ENCODE measurements at regions not wholly inside any gene's neighbourhood (a gene's known extent, or its start where the extent isn't known, plus 50 kb on each side); places are given as distances from the start of the nearest gene placed in this dataset.

DNA sequence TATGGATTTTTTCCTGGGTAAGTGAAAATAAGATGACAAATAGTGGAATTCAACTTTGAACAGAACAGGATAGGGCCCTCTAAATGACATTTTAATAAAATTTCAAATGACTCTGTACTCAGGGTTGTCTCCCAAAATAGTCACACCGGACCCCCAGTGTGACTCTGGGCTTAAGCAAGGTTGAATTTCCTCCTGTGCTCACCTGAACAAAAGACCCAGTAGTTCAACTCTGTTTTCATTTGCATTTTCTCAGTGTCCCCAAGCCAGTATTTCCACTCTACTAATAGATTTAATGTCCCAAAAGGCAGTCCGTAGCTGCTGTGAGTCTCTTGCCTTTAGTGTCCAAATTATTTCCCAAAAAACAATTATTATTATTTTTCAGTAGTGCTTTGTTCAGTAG lies 296.6 kb downstream of the PLOD2 start:
- TF ChIP-seq, protein P1, sequence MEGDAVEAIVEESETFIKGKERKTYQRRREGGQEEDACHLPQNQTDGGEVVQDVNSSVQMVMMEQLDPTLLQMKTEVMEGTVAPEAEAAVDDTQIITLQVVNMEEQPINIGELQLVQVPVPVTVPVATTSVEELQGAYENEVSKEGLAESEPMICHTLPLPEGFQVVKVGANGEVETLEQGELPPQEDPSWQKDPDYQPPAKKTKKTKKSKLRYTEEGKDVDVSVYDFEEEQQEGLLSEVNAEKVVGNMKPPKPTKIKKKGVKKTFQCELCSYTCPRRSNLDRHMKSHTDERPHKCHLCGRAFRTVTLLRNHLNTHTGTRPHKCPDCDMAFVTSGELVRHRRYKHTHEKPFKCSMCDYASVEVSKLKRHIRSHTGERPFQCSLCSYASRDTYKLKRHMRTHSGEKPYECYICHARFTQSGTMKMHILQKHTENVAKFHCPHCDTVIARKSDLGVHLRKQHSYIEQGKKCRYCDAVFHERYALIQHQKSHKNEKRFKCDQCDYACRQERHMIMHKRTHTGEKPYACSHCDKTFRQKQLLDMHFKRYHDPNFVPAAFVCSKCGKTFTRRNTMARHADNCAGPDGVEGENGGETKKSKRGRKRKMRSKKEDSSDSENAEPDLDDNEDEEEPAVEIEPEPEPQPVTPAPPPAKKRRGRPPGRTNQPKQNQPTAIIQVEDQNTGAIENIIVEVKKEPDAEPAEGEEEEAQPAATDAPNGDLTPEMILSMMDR (IDR thresholded peaks at IDR 0.05; ENCODE audit: low read depth, low read length, missing input control), result no peak
- TF ChIP-seq HNF4A (conservative IDR thresholded peaks at IDR 0.05) (no peak), SP1 (IDR thresholded peaks at IDR 0.05) (no peak), EGR1 (IDR thresholded peaks at IDR 0.05; ENCODE audit: low read depth in 2 of 2) (no peak)
- TF ChIP-seq, protein P2, sequence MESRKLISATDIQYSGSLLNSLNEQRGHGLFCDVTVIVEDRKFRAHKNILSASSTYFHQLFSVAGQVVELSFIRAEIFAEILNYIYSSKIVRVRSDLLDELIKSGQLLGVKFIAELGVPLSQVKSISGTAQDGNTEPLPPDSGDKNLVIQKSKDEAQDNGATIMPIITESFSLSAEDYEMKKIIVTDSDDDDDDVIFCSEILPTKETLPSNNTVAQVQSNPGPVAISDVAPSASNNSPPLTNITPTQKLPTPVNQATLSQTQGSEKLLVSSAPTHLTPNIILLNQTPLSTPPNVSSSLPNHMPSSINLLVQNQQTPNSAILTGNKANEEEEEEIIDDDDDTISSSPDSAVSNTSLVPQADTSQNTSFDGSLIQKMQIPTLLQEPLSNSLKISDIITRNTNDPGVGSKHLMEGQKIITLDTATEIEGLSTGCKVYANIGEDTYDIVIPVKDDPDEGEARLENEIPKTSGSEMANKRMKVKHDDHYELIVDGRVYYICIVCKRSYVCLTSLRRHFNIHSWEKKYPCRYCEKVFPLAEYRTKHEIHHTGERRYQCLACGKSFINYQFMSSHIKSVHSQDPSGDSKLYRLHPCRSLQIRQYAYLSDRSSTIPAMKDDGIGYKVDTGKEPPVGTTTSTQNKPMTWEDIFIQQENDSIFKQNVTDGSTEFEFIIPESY (IDR thresholded peaks at IDR 0.05), result no peak
- WGBS, result 65% methylated on average over 2 of the region's 2 CpGs

DNA sequence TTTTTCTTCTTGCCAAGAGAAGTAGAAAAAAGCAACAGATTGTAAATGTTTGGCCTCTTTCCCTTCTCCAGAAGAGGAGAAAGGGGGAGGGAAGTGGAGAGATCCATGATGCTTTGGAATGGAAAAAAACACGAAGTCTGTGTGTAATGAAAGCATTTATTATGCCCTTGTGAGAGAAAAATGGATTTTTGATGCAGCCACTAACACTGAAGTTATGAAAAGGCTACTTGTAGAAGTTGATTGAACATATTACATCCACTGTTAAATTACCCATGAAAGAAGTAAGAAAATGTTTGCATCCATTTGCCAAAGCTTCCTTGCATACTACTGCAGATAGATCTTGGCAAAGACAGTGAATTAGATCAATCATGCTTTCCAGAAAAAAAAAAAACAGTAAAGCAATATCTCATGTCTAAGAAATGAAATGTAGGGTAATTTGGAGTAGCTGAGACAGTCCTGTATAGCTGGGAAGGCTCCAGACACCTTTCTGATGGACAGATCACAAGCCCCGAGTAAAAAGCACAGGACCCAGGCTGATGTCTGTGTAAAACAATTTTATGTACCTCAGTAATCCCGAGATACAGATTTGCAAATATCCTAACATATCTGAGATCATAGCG lies 295.5 kb downstream of the PLOD2 start:
- no peaks in the 10 kb centered on the region for H3K27me3 ChIP-seq (ENCODE audit: control insufficient read depth in 4 of 4, insufficient read depth in 4 of 4, low read length in 3 of 4)
- H3K9ac ChIP-seq (ENCODE audit: low read depth in 1 of 2, low read length in 2 of 2), result no peak overlapping the region
- H3K36me3 ChIP-seq (ENCODE audit: control insufficient read depth in 4 of 4, insufficient read depth in 3 of 4, low read depth in 1 of 4, low read length in 3 of 4), result no peaks in the 10 kb centered on the region
- 65% methylated on average over 4 of the region's 4 CpGs for WGBS
- TF ChIP-seq, protein P3, sequence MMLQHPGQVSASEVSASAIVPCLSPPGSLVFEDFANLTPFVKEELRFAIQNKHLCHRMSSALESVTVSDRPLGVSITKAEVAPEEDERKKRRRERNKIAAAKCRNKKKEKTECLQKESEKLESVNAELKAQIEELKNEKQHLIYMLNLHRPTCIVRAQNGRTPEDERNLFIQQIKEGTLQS (IDR thresholded peaks at IDR 0.05), result no peak
- TF ChIP-seq, protein P2 (IDR thresholded peaks at IDR 0.05), result no peak
- TF ChIP-seq NR2F2 (IDR thresholded peaks at IDR 0.05) (no peak), EGR1 (IDR thresholded peaks at IDR 0.05; ENCODE audit: low read depth in 2 of 2) (no peak), SP1 (IDR thresholded peaks at IDR 0.05) (no peak), HNF4A (conservative IDR thresholded peaks at IDR 0.05) (no peak), JUND (IDR thresholded peaks at IDR 0.05) (no peak), TAF1 (conservative IDR thresholded peaks at IDR 0.05) (no peak)
- TF ChIP-seq, protein P1 (IDR thresholded peaks at IDR 0.05; ENCODE audit: low read depth, low read length, missing input control), result no peak
- TF ChIP-seq, protein P4, sequence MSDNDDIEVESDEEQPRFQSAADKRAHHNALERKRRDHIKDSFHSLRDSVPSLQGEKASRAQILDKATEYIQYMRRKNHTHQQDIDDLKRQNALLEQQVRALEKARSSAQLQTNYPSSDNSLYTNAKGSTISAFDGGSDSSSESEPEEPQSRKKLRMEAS (IDR thresholded peaks at IDR 0.05), result no peak
- H3K4me1 ChIP-seq (ENCODE audit: control insufficient read depth in 4 of 4, insufficient read depth in 4 of 4, low read length in 3 of 4), result no peaks in the 10 kb centered on the region
- H3K27ac ChIP-seq (ENCODE audit: low read depth in 1 of 2, low read length in 2 of 2), result no peak overlapping the region
- H3K4me3 ChIP-seq (ENCODE audit: low read depth in 1 of 3, low read length in 3 of 3), result no peak overlapping the region
- no peaks in the 10 kb centered on the region for H3K9me3 ChIP-seq (ENCODE audit: control insufficient read depth in 4 of 4, low read length in 3 of 4)
- DNase-seq (ENCODE audit: low spot score), result no peak

More for the DNA sequence above, 296.6 kb downstream of the PLOD2 start:
- no peak overlapping the region for H3K9ac ChIP-seq (ENCODE audit: low read depth in 1 of 2, low read length in 2 of 2)
- H3K27ac ChIP-seq (ENCODE audit: low read depth in 1 of 2, low read length in 2 of 2), result no peak overlapping the region
- DNase-seq (ENCODE audit: low spot score), result no peak
- no peaks in the 10 kb centered on the region for H3K4me1 ChIP-seq (ENCODE audit: control insufficient read depth in 4 of 4, insufficient read depth in 4 of 4, low read length in 3 of 4)
- H3K36me3 ChIP-seq (ENCODE audit: control insufficient read depth in 4 of 4, insufficient read depth in 3 of 4, low read depth in 1 of 4, low read length in 3 of 4), result no peaks in the 10 kb centered on the region
- H3K27me3 ChIP-seq (ENCODE audit: control insufficient read depth in 4 of 4, insufficient read depth in 4 of 4, low read length in 3 of 4), result no peaks in the 10 kb centered on the region
- no peak overlapping the region for H3K4me3 ChIP-seq (ENCODE audit: low read depth in 1 of 3, low read length in 3 of 3)
- H3K9me3 ChIP-seq (ENCODE audit: control insufficient read depth in 4 of 4, low read length in 3 of 4), result no peaks in the 10 kb centered on the region
